SK-N-SH (cell line): ENCODE measurements at regions not wholly inside any gene's neighbourhood (a gene's known extent, or its start where the extent isn't known, plus 50 kb on each side); places are given as distances from the start of the nearest gene placed in this dataset.

Experiments
- CTCF ChIA-PET: fragments of 300-600, 350-600 bp; formaldehyde crosslinking; extraction: SDS; loops from one replicate; lab custom pipeline; 2021; lab: Yijun Ruan, JAX
- POLR2A ChIA-PET: fragments of 350-600 bp; sonication (Branson Sonifier 250); formaldehyde crosslinking; extraction: SDS; loops from one replicate; lab custom pipeline; 2020; ENCODE audit warnings: antibody characterized with exemption, inconsistent platforms; lab: Yijun Ruan, JAX
- DNase-seq: peaks from one replicate; pipeline ENCODE4 v3.0.0; 2012
- H2AFZ ChIP-seq: fragments of 200-600 bp; sonication (generic); 2 replicates; pipeline ENCODE4 v1.8.1; 2016; ENCODE audit warnings: antibody characterized with exemption, mild to moderate bottlenecking, low read depth
- H3F3A ChIP-seq: fragments of 200-600 bp; sonication (generic); replicated peaks from 2 replicates; pipeline ENCODE3; 2016; ENCODE audit warnings: antibody characterized with exemption, mild to moderate bottlenecking; ENCODE audit not compliant: insufficient read depth
- H3K27ac ChIP-seq, 2 experiments: fragments of 200-500 bp in 1 of 2; fragments of 200-600 bp in 1 of 2; sonication (Bioruptor generic) in 1 of 2; sonication (generic), shearing (Covaris generic) in 1 of 2; 2 replicates each; pipeline versions ENCODE4 v1.5.1 to v1.6.1; 2014 to 2016; ENCODE audit warnings: low read depth in 2 of 2, inconsistent platforms in 1 of 2, low read length in 1 of 2, mild to moderate bottlenecking in 1 of 2, mixed read lengths in 1 of 2
- H3K27me3 ChIP-seq: fragments of 200-600 bp; sonication (generic), shearing (Covaris generic); 2 replicates; pipeline ENCODE4 v1.6.1; 2016; ENCODE audit warnings: mixed run types; ENCODE audit not compliant: insufficient read depth
- H3K36me3 ChIP-seq, 2 experiments: fragments of 200-500 bp in 1 of 2; fragments of 200-600 bp in 1 of 2; sonication (Bioruptor generic) in 1 of 2; sonication (generic) in 1 of 2; replicated peaks in 1 of 2; 2 replicates each; pipeline versions ENCODE3 to v1.5.1; 2014 to 2016; ENCODE audit warnings: low read length in 1 of 2, mild to moderate bottlenecking in 1 of 2; ENCODE audit not compliant: insufficient read depth in 2 of 2, control insufficient read depth in 1 of 2
- H3K4me1 ChIP-seq, 2 experiments: fragments of 200-500 bp in 1 of 2; fragments of 200-600 bp in 1 of 2; sonication (Bioruptor generic) in 1 of 2; sonication (generic), shearing (Covaris generic) in 1 of 2; 2 replicates each; pipeline versions ENCODE4 v1.5.1 to v1.6.1; 2014 to 2016; ENCODE audit warnings: low read depth in 1 of 2, low read length in 1 of 2, mixed run types in 1 of 2; ENCODE audit not compliant: insufficient read depth in 2 of 2, control insufficient read depth in 1 of 2
- H3K4me2 ChIP-seq: fragments of 200-600 bp; sonication (generic), shearing (Covaris generic); 2 replicates; pipeline ENCODE4 v1.6.1; 2017; ENCODE audit warnings: mixed run types
- H3K4me3 ChIP-seq, 2 experiments: fragments of 200-500 bp in 1 of 2; fragments of 200-600 bp in 1 of 2; sonication (Bioruptor generic) in 1 of 2; sonication (generic), shearing (Covaris generic) in 1 of 2; 2 replicates each; pipeline versions ENCODE4 v1.5.1 to v1.8.1; 2014 to 2016; ENCODE audit warnings: low read depth in 2 of 2, inconsistent platforms in 1 of 2, low read length in 1 of 2, mild to moderate bottlenecking in 1 of 2, mixed read lengths in 1 of 2, moderate library complexity in 1 of 2
- H3K79me2 ChIP-seq: fragments of 200-600 bp; sonication (generic); 2 replicates; pipeline ENCODE4 v1.8.1; 2017; ENCODE audit warnings: mild to moderate bottlenecking; ENCODE audit not compliant: insufficient read depth
- H3K9ac ChIP-seq: fragments of 200-600 bp; sonication (generic); 2 replicates; pipeline ENCODE4 v1.6.1; 2017; ENCODE audit warnings: mixed run types
- H3K9me2 ChIP-seq: fragments of 200-600 bp; sonication (generic); 2 replicates; pipeline ENCODE4 v1.6.1; 2017; ENCODE audit warnings: mixed run types
- H3K9me3 ChIP-seq: fragments of 200-600 bp; sonication (generic); 2 replicates; pipeline ENCODE4 v1.6.1; 2017; ENCODE audit warnings: mixed run types, mild to moderate bottlenecking, moderate library complexity
- H4K20me1 ChIP-seq: fragments of 200-600 bp; sonication (generic); 2 replicates; pipeline ENCODE4 v1.6.1; 2017; ENCODE audit warnings: mild to moderate bottlenecking, mixed run types; ENCODE audit not compliant: insufficient read depth
- CHD2 ChIP-seq: fragments of 150-350 bp; IDR thresholded peaks from 2 replicates; pipeline ENCODE4 v1.6.1; 2018; ENCODE audit warnings: low read length; ENCODE audit not compliant: partially characterized antibody
- CTCF ChIP-seq: fragments of 200-600 bp; sonication (generic); IDR thresholded peaks from 2 replicates; pipeline ENCODE4 v1.6.1; 2017; ENCODE audit warnings: antibody characterized with exemption, mild to moderate bottlenecking, moderate library complexity
- ELF1 ChIP-seq: IDR thresholded peaks from 2 replicates; pipeline ENCODE4 v1.4.0; 2012
- EZH2phosphoT487 ChIP-seq: fragments of 200-600 bp; sonication (generic); IDR thresholded peaks from 2 replicates; pipeline ENCODE4 v1.6.1; 2017; ENCODE audit warnings: low read depth, mixed run types, mild to moderate bottlenecking, antibody characterized with exemption, moderate library complexity, borderline replicate concordance
- FOXM1 ChIP-seq: IDR thresholded peaks from 2 replicates; pipeline ENCODE4 v1.4.0; 2012; ENCODE audit warnings: low read depth, mild to moderate bottlenecking
- MXI1 ChIP-seq: IDR thresholded peaks from 2 replicates; pipeline ENCODE4 v1.6.1; 2012; ENCODE audit warnings: mild to moderate bottlenecking, low read depth, low read length, improper control_type of control experiment
- NFIC ChIP-seq: IDR thresholded peaks from 2 replicates; pipeline ENCODE4 v1.4.0; 2012; ENCODE audit warnings: borderline replicate concordance
- NRF1 ChIP-seq: IDR thresholded peaks from 2 replicates; pipeline ENCODE4 v1.6.1; 2012; ENCODE audit warnings: low read depth, mild to moderate bottlenecking, low read length
- RCOR1 ChIP-seq: fragments of 150-350 bp; IDR thresholded peaks from 2 replicates; pipeline ENCODE4 v1.6.1; 2017; ENCODE audit warnings: antibody characterized with exemption, low read length
- REST ChIP-seq: IDR thresholded peaks from 2 replicates; pipeline ENCODE4 v1.6.1; 2012; ENCODE audit warnings: mild to moderate bottlenecking, low read depth, low read length, moderate library complexity
- RXRA ChIP-seq: IDR thresholded peaks from 2 replicates; pipeline ENCODE4 v1.4.0; 2012; ENCODE audit warnings: low read depth, mild to moderate bottlenecking, borderline replicate concordance
- SIN3A ChIP-seq: IDR thresholded peaks from 2 replicates; pipeline ENCODE4 v1.6.1; 2012; ENCODE audit warnings: low read depth, mild to moderate bottlenecking, low read length, moderate library complexity, borderline replicate concordance
- SMC3 ChIP-seq: IDR thresholded peaks from 2 replicates; pipeline ENCODE4 v1.6.1; 2012; ENCODE audit warnings: low read depth, low read length, improper control_type of control experiment
- TAF1 ChIP-seq: IDR thresholded peaks from 2 replicates; pipeline ENCODE4 v1.6.1; 2012; ENCODE audit warnings: low read depth, mild to moderate bottlenecking, low read length, moderate library complexity, borderline replicate concordance
- TCF12 ChIP-seq: IDR thresholded peaks from 2 replicates; pipeline ENCODE4 v1.4.0; 2012
- TEAD4 ChIP-seq: IDR thresholded peaks from 2 replicates; pipeline ENCODE4 v1.4.0; 2012; ENCODE audit warnings: mild to moderate bottlenecking, borderline replicate concordance; ENCODE audit not compliant: insufficient read depth
- YY1 ChIP-seq: IDR thresholded peaks from 2 replicates; pipeline ENCODE4 v1.4.0; 2012; ENCODE audit warnings: low read depth, mild to moderate bottlenecking
- ZBTB33 ChIP-seq: IDR thresholded peaks from 2 replicates; pipeline ENCODE4 v1.4.0; 2012; ENCODE audit warnings: low read depth, borderline replicate concordance
- TF ChIP-seq, protein P1 (sequence below): fragments of 150-350 bp; IDR thresholded peaks from 2 replicates; pipeline ENCODE4 v1.6.1; 2017; ENCODE audit warnings: antibody characterized with exemption, low read length, low read depth, borderline replicate concordance
- TF ChIP-seq, protein P2 (sequence below): IDR thresholded peaks from 2 replicates; pipeline ENCODE4; 2012

DNA sequence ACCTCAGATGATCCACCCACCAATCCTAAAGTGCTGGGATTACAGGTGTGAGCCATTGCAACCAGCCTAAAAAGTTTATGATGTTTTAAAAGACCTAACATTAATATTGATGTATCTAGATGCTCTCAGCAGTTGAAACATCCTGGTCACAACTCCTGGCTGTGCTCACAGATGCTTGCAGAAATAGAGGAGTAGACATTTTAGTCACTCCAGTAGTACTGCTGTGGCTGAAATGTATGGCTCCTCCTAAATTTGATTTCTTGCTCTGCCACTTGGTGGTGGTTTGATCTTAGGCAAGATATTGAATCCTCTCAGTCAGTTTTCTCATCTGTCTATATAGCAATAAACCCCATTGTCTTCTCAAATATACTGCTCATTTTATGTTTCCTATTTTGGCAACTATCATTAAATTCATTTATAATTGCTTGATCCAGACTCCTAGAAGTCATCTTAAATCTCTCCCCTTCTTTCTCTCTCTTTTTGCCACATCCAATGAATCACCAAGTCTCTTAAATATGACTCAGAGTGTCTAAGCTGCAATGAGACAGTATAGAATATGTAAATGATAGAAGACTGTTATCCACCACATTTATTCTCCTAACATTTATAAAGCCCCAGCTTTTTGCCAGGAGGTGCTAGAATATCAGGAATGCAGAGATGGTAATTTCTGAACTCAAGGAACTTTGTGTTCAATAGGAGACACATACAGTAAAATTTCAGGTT lies 78.1 kb upstream of the NRBF2 start:
- no peaks in the 10 kb centered on the region for H3K36me3 ChIP-seq
- H4K20me1 ChIP-seq = no peaks in the 10 kb centered on the region
- H3K9me2 ChIP-seq = no peaks in the 10 kb centered on the region
- H3K4me1 ChIP-seq = no peaks in the 10 kb centered on the region
- H3K4me3 ChIP-seq = no peak overlapping the region
- ChIA-PET CTCF (no interaction called here), POLR2A (no interaction called here)
- H3K27ac ChIP-seq = no peak overlapping the region
- no peaks in the 10 kb centered on the region for H3K9me3 ChIP-seq
- no peak for DNase-seq
- TF ChIP-seq NRF1 (no peak), RCOR1 (no peak), ELF1 (no peak), RXRA (no peak), SMC3 (no peak), ZBTB33 (no peak), REST (no peak), EZH2phosphoT487 (no peak), SIN3A (no peak), TAF1 (no peak), YY1 (no peak), TEAD4 (no peak), NFIC (no peak), CTCF (no peak), TCF12 (no peak), MXI1 (no peak), CHD2 (no peak), FOXM1 (no peak)
- TF ChIP-seq, protein P1, sequence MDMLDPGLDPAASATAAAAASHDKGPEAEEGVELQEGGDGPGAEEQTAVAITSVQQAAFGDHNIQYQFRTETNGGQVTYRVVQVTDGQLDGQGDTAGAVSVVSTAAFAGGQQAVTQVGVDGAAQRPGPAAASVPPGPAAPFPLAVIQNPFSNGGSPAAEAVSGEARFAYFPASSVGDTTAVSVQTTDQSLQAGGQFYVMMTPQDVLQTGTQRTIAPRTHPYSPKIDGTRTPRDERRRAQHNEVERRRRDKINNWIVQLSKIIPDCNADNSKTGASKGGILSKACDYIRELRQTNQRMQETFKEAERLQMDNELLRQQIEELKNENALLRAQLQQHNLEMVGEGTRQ = no peak
- TF ChIP-seq, protein P2, sequence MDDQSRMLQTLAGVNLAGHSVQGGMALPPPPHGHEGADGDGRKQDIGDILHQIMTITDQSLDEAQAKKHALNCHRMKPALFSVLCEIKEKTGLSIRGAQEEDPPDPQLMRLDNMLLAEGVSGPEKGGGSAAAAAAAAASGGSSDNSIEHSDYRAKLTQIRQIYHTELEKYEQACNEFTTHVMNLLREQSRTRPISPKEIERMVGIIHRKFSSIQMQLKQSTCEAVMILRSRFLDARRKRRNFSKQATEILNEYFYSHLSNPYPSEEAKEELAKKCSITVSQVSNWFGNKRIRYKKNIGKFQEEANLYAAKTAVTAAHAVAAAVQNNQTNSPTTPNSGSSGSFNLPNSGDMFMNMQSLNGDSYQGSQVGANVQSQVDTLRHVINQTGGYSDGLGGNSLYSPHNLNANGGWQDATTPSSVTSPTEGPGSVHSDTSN = no peak
- TF ChIP-seq, all 33 proteins: peak for 0
- Histone ChIP-seq H3F3A (no peaks in the 10 kb centered on the region), H3K4me2 (no peak overlapping the region), H3K9ac (no peak overlapping the region), H3K79me2 (no peaks in the 10 kb centered on the region), H2AFZ (no peak overlapping the region), H3K27me3 (no peaks in the 10 kb centered on the region; the same call in 1 of the 2 replicates)
